ENCODE measurements at regions not wholly inside any gene's neighbourhood (a gene's known extent, or its start where the extent isn't known, plus 50 kb on each side); places are given as distances from the start of the nearest gene placed in this dataset.

DNA sequence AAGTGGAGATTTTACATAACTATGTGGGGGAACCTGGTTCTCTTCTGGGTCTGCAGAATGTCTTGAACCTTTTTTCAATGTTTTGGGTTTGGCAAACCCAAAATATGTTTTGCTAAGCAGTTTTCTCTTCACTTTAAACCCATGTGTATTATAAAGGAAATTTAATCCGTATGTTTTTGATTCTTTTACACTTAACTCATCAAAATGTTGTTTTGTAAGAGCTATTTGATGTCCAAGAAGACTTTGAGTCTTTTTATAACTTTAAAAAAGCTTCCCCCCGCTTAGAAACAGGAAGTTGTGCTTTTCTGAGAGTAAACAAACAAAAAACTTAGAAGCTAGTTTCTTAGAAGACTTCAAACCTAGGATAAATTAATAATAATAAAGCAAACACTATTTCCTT, 81.9 kb upstream of the CEP162 start:
- TF ChIP-seq, protein P1, sequence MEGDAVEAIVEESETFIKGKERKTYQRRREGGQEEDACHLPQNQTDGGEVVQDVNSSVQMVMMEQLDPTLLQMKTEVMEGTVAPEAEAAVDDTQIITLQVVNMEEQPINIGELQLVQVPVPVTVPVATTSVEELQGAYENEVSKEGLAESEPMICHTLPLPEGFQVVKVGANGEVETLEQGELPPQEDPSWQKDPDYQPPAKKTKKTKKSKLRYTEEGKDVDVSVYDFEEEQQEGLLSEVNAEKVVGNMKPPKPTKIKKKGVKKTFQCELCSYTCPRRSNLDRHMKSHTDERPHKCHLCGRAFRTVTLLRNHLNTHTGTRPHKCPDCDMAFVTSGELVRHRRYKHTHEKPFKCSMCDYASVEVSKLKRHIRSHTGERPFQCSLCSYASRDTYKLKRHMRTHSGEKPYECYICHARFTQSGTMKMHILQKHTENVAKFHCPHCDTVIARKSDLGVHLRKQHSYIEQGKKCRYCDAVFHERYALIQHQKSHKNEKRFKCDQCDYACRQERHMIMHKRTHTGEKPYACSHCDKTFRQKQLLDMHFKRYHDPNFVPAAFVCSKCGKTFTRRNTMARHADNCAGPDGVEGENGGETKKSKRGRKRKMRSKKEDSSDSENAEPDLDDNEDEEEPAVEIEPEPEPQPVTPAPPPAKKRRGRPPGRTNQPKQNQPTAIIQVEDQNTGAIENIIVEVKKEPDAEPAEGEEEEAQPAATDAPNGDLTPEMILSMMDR (conservative IDR thresholded peaks at IDR 0.05; ENCODE audit: low read depth in 2 of 2), result no peak
- TF ChIP-seq EZH2 (IDR thresholded peaks at IDR 0.05; ENCODE audit: low read depth, unreplicated experiment), result no peak
- TF ChIP-seq POLR2AphosphoS5 (IDR thresholded peaks at IDR 0.05; ENCODE audit: low read depth), result no peak
- TF ChIP-seq EZH2phosphoT487 (IDR thresholded peaks at IDR 0.05; ENCODE audit: unreplicated experiment), result no peak
- TF ChIP-seq NANOG (IDR thresholded peaks at IDR 0.05; ENCODE audit: borderline replicate concordance), result no peak
- TF ChIP-seq, protein P2, sequence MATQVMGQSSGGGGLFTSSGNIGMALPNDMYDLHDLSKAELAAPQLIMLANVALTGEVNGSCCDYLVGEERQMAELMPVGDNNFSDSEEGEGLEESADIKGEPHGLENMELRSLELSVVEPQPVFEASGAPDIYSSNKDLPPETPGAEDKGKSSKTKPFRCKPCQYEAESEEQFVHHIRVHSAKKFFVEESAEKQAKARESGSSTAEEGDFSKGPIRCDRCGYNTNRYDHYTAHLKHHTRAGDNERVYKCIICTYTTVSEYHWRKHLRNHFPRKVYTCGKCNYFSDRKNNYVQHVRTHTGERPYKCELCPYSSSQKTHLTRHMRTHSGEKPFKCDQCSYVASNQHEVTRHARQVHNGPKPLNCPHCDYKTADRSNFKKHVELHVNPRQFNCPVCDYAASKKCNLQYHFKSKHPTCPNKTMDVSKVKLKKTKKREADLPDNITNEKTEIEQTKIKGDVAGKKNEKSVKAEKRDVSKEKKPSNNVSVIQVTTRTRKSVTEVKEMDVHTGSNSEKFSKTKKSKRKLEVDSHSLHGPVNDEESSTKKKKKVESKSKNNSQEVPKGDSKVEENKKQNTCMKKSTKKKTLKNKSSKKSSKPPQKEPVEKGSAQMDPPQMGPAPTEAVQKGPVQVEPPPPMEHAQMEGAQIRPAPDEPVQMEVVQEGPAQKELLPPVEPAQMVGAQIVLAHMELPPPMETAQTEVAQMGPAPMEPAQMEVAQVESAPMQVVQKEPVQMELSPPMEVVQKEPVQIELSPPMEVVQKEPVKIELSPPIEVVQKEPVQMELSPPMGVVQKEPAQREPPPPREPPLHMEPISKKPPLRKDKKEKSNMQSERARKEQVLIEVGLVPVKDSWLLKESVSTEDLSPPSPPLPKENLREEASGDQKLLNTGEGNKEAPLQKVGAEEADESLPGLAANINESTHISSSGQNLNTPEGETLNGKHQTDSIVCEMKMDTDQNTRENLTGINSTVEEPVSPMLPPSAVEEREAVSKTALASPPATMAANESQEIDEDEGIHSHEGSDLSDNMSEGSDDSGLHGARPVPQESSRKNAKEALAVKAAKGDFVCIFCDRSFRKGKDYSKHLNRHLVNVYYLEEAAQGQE (IDR thresholded peaks at IDR 0.05; ENCODE audit: unreplicated experiment), result no peak
- no peak for TF ChIP-seq JUNB (IDR thresholded peaks at IDR 0.05; ENCODE audit: unreplicated experiment)
